SK-N-MC (cell line): ENCODE measurements at regions not wholly inside any gene's neighbourhood (a gene's known extent, or its start where the extent isn't known, plus 50 kb on each side); places are given as distances from the start of the nearest gene placed in this dataset.

ENCODE experiments used
- EZH2 ChIP-seq: fragments of 200-600 bp; sonication (generic); IDR thresholded peaks from one replicate; pipeline ENCODE4 v1.6.1; 2017; ENCODE audit warnings: antibody characterized with exemption
- FOXP2 ChIP-seq: optimal IDR thresholded peaks from 2 replicates; pipeline ENCODE3; 2011; ENCODE audit warnings: mild to moderate bottlenecking, moderate library complexity; ENCODE audit not compliant: insufficient read depth; ENCODE audit errors: extremely low read length, control extremely low read depth
- POLR2AphosphoS5 ChIP-seq: IDR thresholded peaks from 2 replicates; pipeline ENCODE4 v1.6.1; 2012; ENCODE audit warnings: mild to moderate bottlenecking, low read depth, low read length, borderline replicate concordance

- TF ChIP-seq EZH2 (no peak), POLR2AphosphoS5 (no peak), FOXP2 (no peak)
Measured at GRCh38 chr10:64497306-64497705, 976.1 kb downstream of the REEP3 start.
